AG04450 (cell line): ENCODE measurements at regions not wholly inside any gene's neighbourhood (a gene's known extent, or its start where the extent isn't known, plus 50 kb on each side); places are given as distances from the start of the nearest gene placed in this dataset.

Experiments
- CTCF ChIA-PET: fragments of 300-600, 350-600 bp; formaldehyde crosslinking; extraction: SDS; loops from one replicate; lab custom pipeline; 2022; ENCODE audit warnings: antibody characterized with exemption, inconsistent platforms; lab: Charles Lee
- POLR2A ChIA-PET: fragments of 350-600 bp; formaldehyde crosslinking; extraction: SDS; loops from one replicate; lab custom pipeline; 2021; ENCODE audit warnings: antibody characterized with exemption, inconsistent platforms; lab: Yijun Ruan, JAX
- DNase-seq: peaks from one replicate; pipeline ENCODE4 v3.0.0-alpha.2; 2011; ENCODE audit warnings: low read depth, low spot score
- H3K27ac ChIP-seq: one replicate; pipeline ENCODE4 v1.5.1; 2012; ENCODE audit warnings: low read depth, low read length, control low read depth
- H3K27me3 ChIP-seq: one replicate; pipeline ENCODE4 v1.6.0; 2012; ENCODE audit warnings: low read length; ENCODE audit not compliant: control insufficient read depth, insufficient read depth
- H3K4me3 ChIP-seq: 2 replicates; pipeline ENCODE4 v1.5.1; 2011; ENCODE audit warnings: mild to moderate bottlenecking, low read depth, low read length, control low read depth
- H3K9me3 ChIP-seq: 2 replicates; pipeline ENCODE4 v1.5.1; 2012; ENCODE audit warnings: low read length; ENCODE audit not compliant: control insufficient read depth, insufficient read depth
- CTCF ChIP-seq: IDR thresholded peaks from 2 replicates; pipeline ENCODE4 v1.5.1; 2011; ENCODE audit warnings: low read depth, low read length, control low read depth, inconsistent platforms

DNA sequence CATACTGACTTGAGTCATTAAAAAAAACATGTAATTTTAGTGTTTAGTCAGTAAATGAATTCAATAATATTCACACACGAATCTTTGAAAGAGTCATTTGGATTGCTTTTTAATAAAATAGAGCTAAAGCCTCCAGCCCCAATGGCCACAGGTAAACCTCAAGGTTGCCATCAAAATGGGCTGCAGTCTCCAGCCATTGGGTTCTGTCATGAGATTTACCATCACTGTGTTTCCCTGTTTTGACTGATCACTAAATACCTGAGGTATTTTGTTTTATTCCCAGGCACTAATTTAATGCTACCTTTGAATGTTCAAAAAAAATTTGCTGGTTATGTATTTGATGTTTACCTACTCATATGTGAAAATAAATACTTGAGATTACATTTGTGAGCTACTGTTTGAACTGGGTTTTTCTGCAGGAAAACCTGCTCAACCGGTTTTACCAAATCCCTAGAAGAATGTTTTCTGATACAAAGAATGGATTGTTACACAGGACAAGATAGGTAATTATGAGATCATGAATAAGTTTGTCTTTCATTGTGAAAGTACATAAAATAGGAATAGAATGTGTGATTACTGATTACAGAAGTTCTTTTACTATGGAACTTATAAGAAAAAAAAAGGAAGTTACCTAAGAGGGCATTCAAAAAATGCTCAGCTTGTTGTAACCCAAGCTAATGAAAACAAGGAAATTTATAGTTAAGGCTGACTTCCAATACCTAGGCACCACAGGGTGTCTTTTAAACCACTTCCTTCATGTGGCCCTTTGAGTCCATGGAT is 391.3 kb downstream of the EFNB2 start:
- CTCF ChIA-PET = interaction anchor here (0.7 to 1.3 kb wide), 2 partner anchors 24 to 376 kb away, joined by 3 read pairs; no protein-coding TSS in a partner anchor
- DNase-seq = no peak
- POLR2A ChIA-PET = interaction anchor here (1.3 kb wide), 2 partner anchors 12 to 40 kb away, joined by 4 to 8 read pairs; no protein-coding TSS in a partner anchor
- no peak for TF ChIP-seq CTCF
- no peaks in the 10 kb centered on the region for H3K9me3 ChIP-seq
- H3K4me3 ChIP-seq = no peak overlapping the region
- no peaks in the 10 kb centered on the region for H3K27me3 ChIP-seq
- no peak overlapping the region for H3K27ac ChIP-seq

DNA sequence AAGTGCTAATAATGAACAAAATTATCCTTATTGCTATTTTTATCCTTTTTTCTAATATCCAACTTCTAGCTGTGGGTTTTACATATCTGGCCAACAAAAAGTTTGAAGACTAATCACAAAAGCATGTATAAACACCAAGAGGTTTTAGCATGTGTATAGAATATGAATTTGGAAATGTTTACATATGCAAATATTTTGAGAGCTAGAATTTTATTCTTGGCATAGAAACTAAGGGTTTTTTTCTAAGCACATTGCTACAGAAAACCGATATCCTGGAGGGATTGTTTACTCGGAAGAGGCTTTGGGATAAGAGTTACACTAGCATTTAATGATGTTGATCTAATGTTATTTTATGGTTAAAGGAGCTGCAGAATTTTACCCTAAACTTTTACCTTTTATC is 392.1 kb downstream of the EFNB2 start:
- Histone ChIP-seq H3K4me3 (no peak overlapping the region), H3K27ac (no peak overlapping the region), H3K27me3 (no peaks in the 10 kb centered on the region), H3K9me3 (no peaks in the 10 kb centered on the region)
- ChIA-PET POLR2A (interaction anchor here (1.3 kb wide), 2 partner anchors 13 to 39 kb away, joined by 4 to 8 read pairs; no protein-coding TSS in a partner anchor), CTCF (interaction anchor here (1.3 kb wide), 1 partner anchor 25 kb away, joined by 3 read pairs; no protein-coding TSS in a partner anchor)
- TF ChIP-seq CTCF = no peak
- peak; percentile 61 for DNase-seq

- CTCF ChIA-PET = no interaction called here
Observed at GRCh38 chr13:106140476-106140875, 395.0 kb downstream of the EFNB2 start.

GRCh38 chr13:106139942-106140341 is 395.5 kb downstream of the EFNB2 start:
- no peak for TF ChIP-seq CTCF
- no peaks in the 10 kb centered on the region for H3K27me3 ChIP-seq
- no peak overlapping the region for H3K4me3 ChIP-seq
- POLR2A ChIA-PET = no interaction called here
- CTCF ChIA-PET = no interaction called here
- no peak for DNase-seq
- H3K27ac ChIP-seq = no peak overlapping the region
- no peaks in the 10 kb centered on the region for H3K9me3 ChIP-seq

More at GRCh38 chr13:106140476-106140875, 395.0 kb downstream of the EFNB2 start:
- no peak for TF ChIP-seq CTCF
- Histone ChIP-seq H3K27me3 (no peaks in the 10 kb centered on the region), H3K4me3 (no peak overlapping the region), H3K27ac (no peak overlapping the region), H3K9me3 (no peaks in the 10 kb centered on the region)
- POLR2A ChIA-PET = no interaction called here
- DNase-seq = no peak

DNA sequence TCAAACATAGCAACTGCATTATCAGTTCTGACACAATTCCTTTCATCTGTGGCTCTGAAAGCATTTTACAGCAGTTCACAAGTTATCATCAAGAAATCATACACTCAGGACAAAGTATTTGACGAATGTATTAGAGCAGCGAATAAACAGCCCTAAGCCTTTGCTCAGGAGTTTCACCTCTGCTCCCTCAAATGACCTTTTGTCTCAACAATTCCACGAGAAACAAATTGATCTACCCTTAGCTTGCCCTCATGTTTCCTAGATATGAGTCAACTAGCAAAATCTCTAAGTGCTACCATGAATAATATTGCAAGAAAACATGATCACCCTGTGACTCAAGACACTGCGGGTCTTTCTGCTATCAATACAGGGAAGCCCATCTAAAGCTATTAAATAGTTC is 396.1 kb downstream of the EFNB2 start:
- POLR2A ChIA-PET = no interaction called here
- no peak overlapping the region for H3K27ac ChIP-seq
- no peaks in the 10 kb centered on the region for H3K27me3 ChIP-seq
- CTCF ChIA-PET = no interaction called here
- DNase-seq = no peak
- no peak overlapping the region for H3K4me3 ChIP-seq
- H3K9me3 ChIP-seq = no peaks in the 10 kb centered on the region
- TF ChIP-seq CTCF = no peak
